ENCODE measurements at regions not wholly inside any gene's neighbourhood (a gene's known extent, or its start where the extent isn't known, plus 50 kb on each side); places are given as distances from the start of the nearest gene placed in this dataset.
"Not testable (repeated sequence)": the region's sequence is repeated elsewhere in the genome, so short reads cannot be mapped to it uniquely, and the experiment has no call there.

DNA sequence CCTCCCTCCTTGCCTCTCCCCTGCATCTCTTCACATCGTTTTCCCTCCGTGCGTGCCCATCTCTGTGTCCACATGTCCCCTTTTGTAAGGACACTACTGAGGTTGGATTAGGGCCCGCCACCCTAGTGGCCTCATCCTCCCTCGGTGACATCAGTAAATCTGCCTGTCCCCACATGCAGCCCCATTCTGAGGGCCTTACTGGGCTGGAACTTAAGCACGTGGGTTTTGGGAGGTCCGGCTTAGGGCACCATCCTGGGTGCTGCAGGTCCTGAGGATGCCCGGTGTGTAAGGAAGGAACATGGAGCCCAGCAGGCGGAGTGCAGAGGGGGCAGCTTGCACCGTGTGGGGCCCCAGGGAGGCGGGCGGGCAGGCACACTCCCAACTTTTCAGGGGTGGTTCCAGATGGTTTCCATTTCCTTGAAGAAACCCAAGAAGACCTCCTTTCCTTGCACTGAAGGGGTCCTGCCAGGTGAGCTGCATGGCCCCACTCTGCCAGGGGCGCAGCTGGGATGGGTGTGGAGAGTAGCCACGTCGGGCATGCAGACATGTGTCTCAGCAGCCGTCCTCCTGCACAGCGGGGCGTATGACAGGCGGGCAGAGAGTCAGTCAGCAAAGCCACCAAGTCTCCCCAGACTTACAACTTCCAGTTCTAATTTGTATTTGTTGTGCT lies 329.9 kb downstream of the QKI start:
- Histone ChIP-seq H3K27me3 (ENCODE audit: control insufficient read depth, insufficient read depth, low read length) (no peaks in the 10 kb centered on the region; the same call in 1 of the 2 replicates), H3K4me3 (ENCODE audit: insufficient read depth, low read depth, low read length) (no peak overlapping the region), H3K36me3 (replicated peaks; ENCODE audit: control insufficient read depth, insufficient read depth, low read length) (no peaks in the 10 kb centered on the region)
- no peak for DNase-seq

- Histone ChIP-seq H3K36me3 (replicated peaks; ENCODE audit: control insufficient read depth, insufficient read depth, low read length) (no peaks in the 10 kb centered on the region), H3K27me3 (ENCODE audit: control insufficient read depth, insufficient read depth, low read length) (no peaks in the 10 kb centered on the region; the same call in 1 of the 2 replicates), H3K4me3 (ENCODE audit: insufficient read depth, low read depth, low read length) (no peak overlapping the region)
- no peak for DNase-seq
These were observed 329.3 kb downstream of the QKI start for GRCh38 chr6:163743796-163744195.

DNA sequence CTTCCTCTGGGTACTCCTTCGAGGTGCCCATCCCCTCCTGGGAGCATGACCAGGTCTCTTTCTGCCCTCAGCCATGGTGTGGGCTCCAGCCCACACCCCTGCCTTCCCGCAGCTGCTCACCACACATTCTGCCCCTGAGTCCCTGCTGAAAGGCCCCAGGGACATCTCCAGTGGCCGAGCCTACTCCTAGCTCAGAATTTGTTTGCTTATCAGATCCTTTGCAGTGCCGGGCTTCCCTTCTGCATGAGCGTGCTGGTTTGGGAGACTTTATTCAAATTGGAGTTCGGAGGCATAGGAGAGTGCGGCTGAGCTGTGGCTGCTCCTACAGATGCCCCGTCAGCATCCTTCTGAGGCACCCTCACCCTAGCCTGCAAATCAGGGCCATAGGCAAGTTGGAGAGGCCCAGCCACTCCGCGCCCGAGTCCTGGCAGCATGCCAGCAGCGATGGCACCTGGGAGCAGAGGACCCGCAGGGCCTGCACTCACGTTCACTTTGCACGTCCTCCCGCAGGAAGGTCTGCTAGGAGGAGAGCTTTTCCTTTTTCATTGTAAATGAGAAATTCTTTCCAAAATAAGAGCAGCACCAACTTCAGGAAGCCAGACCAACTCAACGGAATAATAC lies 327.3 kb downstream of the QKI start:
- DNase-seq, result no peak

GRCh38 chr6:163741342-163741741 lies 326.8 kb downstream of the QKI start:
- DNase-seq, result no peak
- no peaks in the 10 kb centered on the region for H3K36me3 ChIP-seq (replicated peaks; ENCODE audit: control insufficient read depth, insufficient read depth, low read length)
- H3K4me3 ChIP-seq (ENCODE audit: insufficient read depth, low read depth, low read length), result no peak overlapping the region
- no peaks in the 10 kb centered on the region for H3K27me3 ChIP-seq (ENCODE audit: control insufficient read depth, insufficient read depth, low read length)

More for the DNA sequence above, 327.3 kb downstream of the QKI start:
- no peaks in the 10 kb centered on the region for H3K27me3 ChIP-seq (ENCODE audit: control insufficient read depth, insufficient read depth, low read length)
- no peaks in the 10 kb centered on the region for H3K36me3 ChIP-seq (replicated peaks; ENCODE audit: control insufficient read depth, insufficient read depth, low read length)
- H3K4me3 ChIP-seq (ENCODE audit: insufficient read depth, low read depth, low read length), result no peak overlapping the region

GRCh38 chr6:163739966-163740365 lies 325.4 kb downstream of the QKI start:
- no peak for DNase-seq
- no peak overlapping the region for H3K4me3 ChIP-seq (ENCODE audit: insufficient read depth, low read depth, low read length)
- H3K27me3 ChIP-seq (ENCODE audit: control insufficient read depth, insufficient read depth, low read length), result no peaks in the 10 kb centered on the region; the same call in 1 of the 2 replicates

GRCh38 chr6:163739408-163739725 lies 324.8 kb downstream of the QKI start:
- no peak for DNase-seq
- H3K27me3 ChIP-seq (ENCODE audit: control insufficient read depth, insufficient read depth, low read length), result no peaks in the 10 kb centered on the region; the same call in 1 of the 2 replicates
- no peak overlapping the region for H3K4me3 ChIP-seq (ENCODE audit: insufficient read depth, low read depth, low read length)
- no peaks in the 10 kb centered on the region for H3K36me3 ChIP-seq (replicated peaks; ENCODE audit: control insufficient read depth, insufficient read depth, low read length)

More at GRCh38 chr6:163739966-163740365, 325.4 kb downstream of the QKI start:
- no peaks in the 10 kb centered on the region for H3K36me3 ChIP-seq (replicated peaks; ENCODE audit: control insufficient read depth, insufficient read depth, low read length)

GRCh38 chr6:163738725-163739407 lies 324.3 kb downstream of the QKI start:
- Histone ChIP-seq H3K36me3 (replicated peaks; ENCODE audit: control insufficient read depth, insufficient read depth, low read length) (no peaks in the 10 kb centered on the region), H3K4me3 (ENCODE audit: insufficient read depth, low read depth, low read length) (no peak overlapping the region), H3K27me3 (ENCODE audit: control insufficient read depth, insufficient read depth, low read length) (no peaks in the 10 kb centered on the region; the same call in 1 of the 2 replicates)
- no peak for DNase-seq

GRCh38 chr6:163738304-163738703 lies 323.8 kb downstream of the QKI start:
- no peaks in the 10 kb centered on the region; the same call in 1 of the 2 replicates for H3K27me3 ChIP-seq (ENCODE audit: control insufficient read depth, insufficient read depth, low read length)
- DNase-seq, result no peak
- no peaks in the 10 kb centered on the region for H3K36me3 ChIP-seq (replicated peaks; ENCODE audit: control insufficient read depth, insufficient read depth, low read length)
- H3K4me3 ChIP-seq (ENCODE audit: insufficient read depth, low read depth, low read length), result no peak overlapping the region

GRCh38 chr6:163735076-163735475 lies 320.6 kb downstream of the QKI start:
- no peaks in the 10 kb centered on the region for H3K36me3 ChIP-seq (replicated peaks; ENCODE audit: control insufficient read depth, insufficient read depth, low read length)
- no peak for DNase-seq

GRCh38 chr6:163733061-163733460 lies 318.5 kb downstream of the QKI start:
- H3K4me3 ChIP-seq (ENCODE audit: insufficient read depth, low read depth, low read length), result no peak overlapping the region
- H3K27me3 ChIP-seq (ENCODE audit: control insufficient read depth, insufficient read depth, low read length), result no peaks in the 10 kb centered on the region; the same call in 1 of the 2 replicates
- DNase-seq, result no peak
- no peaks in the 10 kb centered on the region for H3K36me3 ChIP-seq (replicated peaks; ENCODE audit: control insufficient read depth, insufficient read depth, low read length)

More at GRCh38 chr6:163735076-163735475, 320.6 kb downstream of the QKI start:
- Histone ChIP-seq H3K27me3 (ENCODE audit: control insufficient read depth, insufficient read depth, low read length) (no peaks in the 10 kb centered on the region; the same call in 1 of the 2 replicates), H3K4me3 (ENCODE audit: insufficient read depth, low read depth, low read length) (no peak overlapping the region)

DNA sequence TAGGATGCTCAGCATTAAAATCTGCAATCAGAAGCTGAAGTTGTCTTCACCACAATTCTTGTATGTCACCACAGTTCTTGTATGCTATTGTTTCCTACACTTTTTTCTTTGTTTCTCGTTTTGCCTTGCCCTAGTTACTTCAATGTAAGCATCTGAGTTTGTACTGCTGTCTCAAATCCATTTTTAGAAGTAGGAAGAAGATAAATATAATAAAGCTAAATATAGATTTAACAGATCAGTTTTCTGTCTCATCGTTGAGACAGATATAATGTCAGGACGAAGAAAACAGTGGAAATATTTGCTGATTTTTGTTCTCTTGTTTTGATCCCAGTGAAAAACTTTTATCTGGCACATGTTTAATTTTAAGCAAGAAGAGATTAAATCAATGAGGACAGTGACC lies 318.0 kb downstream of the QKI start:
- H3K4me3 ChIP-seq (ENCODE audit: insufficient read depth, low read depth, low read length), result no peak overlapping the region
- H3K27me3 ChIP-seq (ENCODE audit: control insufficient read depth, insufficient read depth, low read length), result no peaks in the 10 kb centered on the region; the same call in 1 of the 2 replicates
- DNase-seq, result no peak
- no peaks in the 10 kb centered on the region for H3K36me3 ChIP-seq (replicated peaks; ENCODE audit: control insufficient read depth, insufficient read depth, low read length)

DNA sequence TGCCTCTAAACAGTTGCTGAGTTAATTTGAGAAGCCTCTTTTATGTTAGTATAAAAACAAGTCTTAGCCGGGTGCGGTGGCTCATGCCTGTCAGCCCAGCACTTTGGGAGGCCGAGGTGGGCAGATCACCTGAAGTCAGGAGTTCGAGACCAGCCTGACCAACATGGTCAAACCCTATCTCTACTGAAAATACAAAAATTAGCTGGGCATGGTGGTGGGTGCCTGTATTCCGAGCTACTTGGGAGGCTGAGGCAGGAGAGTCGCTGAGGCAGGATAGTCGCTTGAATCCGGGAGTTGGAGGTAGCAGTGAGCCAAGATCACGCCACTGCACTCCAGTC lies 317.5 kb downstream of the QKI start:
- not testable (repeated sequence) for DNase-seq; H3K36me3 ChIP-seq (replicated peaks; ENCODE audit: control insufficient read depth, insufficient read depth, low read length); H3K4me3 ChIP-seq (ENCODE audit: insufficient read depth, low read depth, low read length); H3K27me3 ChIP-seq (ENCODE audit: control insufficient read depth, insufficient read depth, low read length)

DNA sequence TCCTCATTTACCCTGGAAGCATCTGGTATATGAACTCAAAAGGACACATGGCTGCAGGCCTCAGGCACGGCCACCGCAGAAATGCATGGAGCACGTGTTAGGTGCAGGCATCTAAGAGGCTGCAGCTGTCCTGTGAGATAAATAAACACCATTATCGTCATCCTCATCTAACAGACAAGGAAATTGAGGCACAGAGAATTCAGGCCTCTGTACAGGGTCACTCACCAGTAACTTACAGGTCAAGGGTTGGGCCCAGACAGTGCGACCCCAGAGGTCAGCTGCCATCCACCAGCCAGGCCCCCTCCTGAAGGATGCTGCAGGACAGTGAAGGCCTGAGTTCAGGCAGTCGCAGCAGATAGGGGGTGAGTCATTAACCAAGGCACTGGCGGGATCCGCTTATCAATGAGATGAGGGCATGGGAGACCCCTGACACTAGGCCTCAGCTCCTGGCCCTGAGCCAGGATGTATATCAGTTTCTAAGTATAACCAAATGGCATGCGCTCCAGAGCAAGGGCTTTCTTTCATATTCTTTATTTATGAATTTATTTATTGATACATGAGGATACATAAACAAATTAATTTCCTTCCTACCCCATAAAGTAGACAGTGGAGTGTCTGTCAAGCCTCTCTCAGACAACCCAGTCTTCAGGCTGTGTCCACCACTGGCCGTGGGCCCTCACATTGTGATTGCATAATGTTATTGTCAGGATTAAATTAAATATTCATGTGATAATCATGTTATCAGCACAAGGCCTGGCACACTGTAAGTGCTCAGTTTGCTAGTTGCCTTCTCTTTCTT lies 316.9 kb downstream of the QKI start:
- no peak for DNase-seq
- no peaks in the 10 kb centered on the region for H3K36me3 ChIP-seq (replicated peaks; ENCODE audit: control insufficient read depth, insufficient read depth, low read length)
- H3K4me3 ChIP-seq (ENCODE audit: insufficient read depth, low read depth, low read length), result no peak overlapping the region
- H3K27me3 ChIP-seq (ENCODE audit: control insufficient read depth, insufficient read depth, low read length), result no peaks in the 10 kb centered on the region; the same call in 1 of the 2 replicates
